ENCODE measurements at regions not wholly inside any gene's neighbourhood (a gene's known extent, or its start where the extent isn't known, plus 50 kb on each side); places are given as distances from the start of the nearest gene placed in this dataset.

DNA sequence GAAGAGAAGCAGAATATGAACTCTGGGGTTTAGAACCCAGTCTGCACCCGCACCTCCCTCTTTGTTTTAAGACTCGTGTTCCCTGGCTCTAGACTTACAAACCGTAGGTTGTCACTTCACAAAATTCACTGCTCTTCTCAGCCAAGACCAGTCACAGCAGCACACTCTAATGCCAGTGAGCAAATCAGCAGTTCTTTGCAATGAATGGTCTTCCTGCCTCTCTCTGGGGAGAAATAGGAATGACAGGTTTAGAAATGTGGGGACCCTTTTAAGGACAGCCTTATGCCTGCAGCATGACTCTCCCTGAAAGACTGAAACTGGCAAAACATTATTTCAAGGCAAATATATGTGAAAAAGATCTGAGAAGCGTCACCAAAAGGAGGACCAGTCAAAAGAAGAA is 156.9 kb downstream of the KCTD15 start (continued):
- TF ChIP-seq MEF2A (IDR thresholded peaks at IDR 0.05; ENCODE audit: insufficient read depth, low read depth, low read length), result no peak

DNA sequence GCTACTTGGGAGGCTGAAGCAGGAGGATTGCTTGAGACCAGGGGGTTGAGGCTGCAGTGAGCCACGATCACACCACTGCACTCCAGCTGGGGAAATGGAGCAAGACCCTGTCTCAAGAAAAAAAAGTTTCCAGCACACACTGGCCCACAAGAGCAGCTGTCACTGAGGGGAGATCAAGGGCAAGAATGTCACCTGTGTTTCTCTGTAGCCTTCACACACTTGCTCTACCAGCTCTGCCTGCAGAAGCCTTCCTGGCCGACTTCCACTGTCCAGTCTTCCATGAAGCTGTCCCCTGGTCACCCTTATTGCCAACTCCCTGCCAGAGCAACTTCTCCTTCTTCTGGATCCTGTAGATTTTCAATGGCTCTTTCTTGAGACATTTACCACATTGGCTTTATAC is 158.0 kb downstream of the KCTD15 start:
- 0% methylated on average over 2 of the region's 2 CpGs for WGBS (ENCODE audit: insufficient coverage, insufficient replicate concordance, low lambda C conversion rate, missing lambda C conversion rate)
- DNase-seq (ENCODE audit: low read depth, low spot score) (no peak), FAIRE-seq (no peak), ATAC-seq (no peak)
- POLR2A ChIA-PET, result no interaction called here
- Histone ChIP-seq H3K4me2 (ENCODE audit: control insufficient read depth, insufficient read depth) (no peak overlapping the region), H3K36me3 (ENCODE audit: control insufficient read depth in 2 of 2, insufficient read depth in 2 of 2, low read length in 1 of 2) (no peaks in the 10 kb centered on the region), H3K27ac (ENCODE audit: control insufficient read depth, insufficient read depth) (no peak overlapping the region), H2AFZ (ENCODE audit: control insufficient read depth, low read depth, low read length) (no peak overlapping the region), H3K9me3 (replicated peaks; ENCODE audit: control insufficient read depth, insufficient read depth, low read length) (no peaks in the 10 kb centered on the region), H4K20me1 (ENCODE audit: control insufficient read depth, insufficient read depth) (no peaks in the 10 kb centered on the region), H3K4me3 (no peak overlapping the region), H3K27me3 (replicated peaks in 1 of 2; ENCODE audit: control insufficient read depth in 2 of 2, insufficient read depth in 2 of 2, low read length in 1 of 2) (no peaks in the 10 kb centered on the region; a peak in 1 of 4 replicates), H3K9ac (ENCODE audit: control insufficient read depth, insufficient read depth, low read length) (no peak overlapping the region), H3K79me2 (ENCODE audit: control insufficient read depth, insufficient read depth, low read length) (no peaks in the 10 kb centered on the region), H3K4me1 (ENCODE audit: control insufficient read depth, insufficient read depth, low read length) (no peaks in the 10 kb centered on the region)
- BruUV-seq (replicated peaks), result no TSS peak
- SMC1A ChIA-PET (ENCODE audit: uncharacterized antibody, unreplicated experiment), result no interaction called here
- CTCF ChIA-PET, result no interaction called here
- no peak for TF ChIP-seq YBX1 (IDR thresholded peaks at IDR 0.05)
- no peak for TF ChIP-seq CBFB (IDR thresholded peaks at IDR 0.05; ENCODE audit: low read depth)
- TF ChIP-seq ZSCAN29 (IDR thresholded peaks at IDR 0.05), result no peak
- TF ChIP-seq, protein P1, sequence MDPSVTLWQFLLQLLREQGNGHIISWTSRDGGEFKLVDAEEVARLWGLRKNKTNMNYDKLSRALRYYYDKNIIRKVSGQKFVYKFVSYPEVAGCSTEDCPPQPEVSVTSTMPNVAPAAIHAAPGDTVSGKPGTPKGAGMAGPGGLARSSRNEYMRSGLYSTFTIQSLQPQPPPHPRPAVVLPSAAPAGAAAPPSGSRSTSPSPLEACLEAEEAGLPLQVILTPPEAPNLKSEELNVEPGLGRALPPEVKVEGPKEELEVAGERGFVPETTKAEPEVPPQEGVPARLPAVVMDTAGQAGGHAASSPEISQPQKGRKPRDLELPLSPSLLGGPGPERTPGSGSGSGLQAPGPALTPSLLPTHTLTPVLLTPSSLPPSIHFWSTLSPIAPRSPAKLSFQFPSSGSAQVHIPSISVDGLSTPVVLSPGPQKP (IDR thresholded peaks at IDR 0.05; ENCODE audit: low read depth, low read length), result no peak
- TF ChIP-seq RFX5 (IDR thresholded peaks at IDR 0.05; ENCODE audit: low read depth, low read length), result no peak
- TF ChIP-seq, protein P2, sequence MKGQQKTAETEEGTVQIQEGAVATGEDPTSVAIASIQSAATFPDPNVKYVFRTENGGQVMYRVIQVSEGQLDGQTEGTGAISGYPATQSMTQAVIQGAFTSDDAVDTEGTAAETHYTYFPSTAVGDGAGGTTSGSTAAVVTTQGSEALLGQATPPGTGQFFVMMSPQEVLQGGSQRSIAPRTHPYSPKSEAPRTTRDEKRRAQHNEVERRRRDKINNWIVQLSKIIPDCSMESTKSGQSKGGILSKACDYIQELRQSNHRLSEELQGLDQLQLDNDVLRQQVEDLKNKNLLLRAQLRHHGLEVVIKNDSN (IDR thresholded peaks at IDR 0.05; ENCODE audit: borderline replicate concordance, extremely low read length, insufficient read depth, low read depth, low read length), result no peak
- TF ChIP-seq FOS (IDR thresholded peaks at IDR 0.05; ENCODE audit: borderline replicate concordance, extremely low read depth, insufficient read length), result no peak
- no peak for TF ChIP-seq RUNX3 (IDR thresholded peaks at IDR 0.05; ENCODE audit: low read length)
- TF ChIP-seq NFYA (IDR thresholded peaks at IDR 0.05; ENCODE audit: borderline replicate concordance, low read depth, low read length), result no peak
- TF ChIP-seq ATF7 (IDR thresholded peaks at IDR 0.05; ENCODE audit: low read depth), result no peak
- no peak for TF ChIP-seq BRCA1 (IDR thresholded peaks at IDR 0.05; ENCODE audit: low read depth, low read length)
- intact Hi-C loops (cut with micrococcal nuclease; ENCODE audit: unreplicated experiment), result no loop called here
- RAD21 ChIA-PET (ENCODE audit: unreplicated experiment), result no interaction called here
- in situ Hi-C loops (cut with MboI), result no loop called here

Data from GM12878 (cell line).